Common myeloid progenitor, CD34-positive (primary cell): ENCODE measurements at regions not wholly inside any gene's neighbourhood (a gene's known extent, or its start where the extent isn't known, plus 50 kb on each side); places are given as distances from the start of the nearest gene placed in this dataset.
"Not testable (repeated sequence)": the region's sequence is repeated elsewhere in the genome, so short reads cannot be mapped to it uniquely, and the experiment has no call there.

Source experiments
- CTCF ChIA-PET: fragments of 350-600 bp; sonication (Branson Sonifier 250); formaldehyde crosslinking; loops from one replicate; lab custom pipeline; 2021; ENCODE audit warnings: antibody characterized with exemption; lab: Charles Lee
- POLR2A ChIA-PET: fragments of 350-600 bp; sonication (Branson Sonifier 250); formaldehyde crosslinking; loops from one replicate; lab custom pipeline; 2021; ENCODE audit warnings: antibody characterized with exemption; lab: Charles Lee
- DNase-seq, 3 donors: peaks; one replicate each; pipeline versions ENCODE4 v3.0.0 to v3.0.0-alpha.2; 2013
- H3K27ac ChIP-seq, 2 experiments: 1 replicate in 1 of 2; 2 replicates in 1 of 2; pipeline ENCODE4 v1.7.0; 2013; ENCODE audit warnings: inconsistent platforms in 2 of 2, low read length in 2 of 2, mild to moderate bottlenecking in 2 of 2, low read depth in 1 of 2, moderate library complexity in 1 of 2; ENCODE audit not compliant: severe bottlenecking in 2 of 2, insufficient read depth in 1 of 2, poor library complexity in 1 of 2
- H3K27me3 ChIP-seq, 5 experiments: replicated peaks in 2 of 5; 1 replicate in 3 of 5; 2 replicates in 2 of 5; pipeline versions ENCODE4 v1.6.1 to v1.7.0; 2013; ENCODE audit warnings: low read length in 4 of 5, mild to moderate bottlenecking in 2 of 5, moderate library complexity in 2 of 5, inconsistent platforms in 1 of 5; ENCODE audit not compliant: insufficient read depth in 5 of 5, control insufficient read depth in 4 of 5
- H3K36me3 ChIP-seq, 4 experiments: 1 replicate in 2 of 4; 2 replicates in 2 of 4; pipeline versions ENCODE4 v1.6.1 to v1.7.0; 2013; ENCODE audit warnings: low read length in 3 of 4, control low read depth in 1 of 4, mild to moderate bottlenecking in 1 of 4; ENCODE audit not compliant: control insufficient read depth in 4 of 4, insufficient read depth in 4 of 4
- H3K4me1 ChIP-seq, 4 experiments: 1 replicate in 3 of 4; 2 replicates in 1 of 4; pipeline versions ENCODE4 v1.6.1 to v1.7.1; 2013; ENCODE audit warnings: low read length in 3 of 4, mild to moderate bottlenecking in 3 of 4, control low read depth in 1 of 4, inconsistent platforms in 1 of 4, moderate library complexity in 1 of 4; ENCODE audit not compliant: control insufficient read depth in 4 of 4, insufficient read depth in 4 of 4; ENCODE audit errors: control extremely low read depth in 1 of 4
- H3K4me3 ChIP-seq, 7 experiments: 1 replicate in 4 of 7; 2 replicates in 3 of 7; pipeline versions ENCODE4 v1.5.1 to v1.7.0; 2013; ENCODE audit warnings: mild to moderate bottlenecking in 7 of 7, low read length in 6 of 7, moderate library complexity in 6 of 7, inconsistent platforms in 2 of 7, low read depth in 2 of 7, control low read depth in 1 of 7; ENCODE audit not compliant: insufficient read depth in 4 of 7, control insufficient read depth in 1 of 7; ENCODE audit errors: extremely low read depth in 1 of 7
- H3K9me3 ChIP-seq, 5 experiments: 1 replicate in 4 of 5; 2 replicates in 1 of 5; pipeline versions ENCODE4 v1.6.1 to v1.7.1; 2013; ENCODE audit warnings: low read length in 4 of 5, mild to moderate bottlenecking in 2 of 5, inconsistent platforms in 1 of 5, low read depth in 1 of 5, moderate library complexity in 1 of 5; ENCODE audit not compliant: control insufficient read depth in 4 of 5, insufficient read depth in 2 of 5; ENCODE audit errors: control extremely low read depth in 1 of 5
- WGBS: methylation state at CpG from one replicate; pipeline ENCODE4 v1.1.5; 2013; ENCODE audit not compliant: insufficient coverage; 5-methylcytosine and 5-hydroxymethylcytosine counted together

GRCh38 chr2:84132370-84132769 lies 326.7 kb downstream of the SUCLG1 start:
- H3K27me3 ChIP-seq: no peaks in the 10 kb centered on the region
- DNase-seq: no peak
- H3K9me3 ChIP-seq: peaks cover 0 to 6% (median 0%) of the 10 kb centered on the region in 5 experiments
- H3K4me1 ChIP-seq: peaks cover 0 to 6% (median 0%) of the 10 kb centered on the region in 4 experiments
- H3K36me3 ChIP-seq: no peaks in the 10 kb centered on the region
- no peak overlapping the region for H3K4me3 ChIP-seq
- 100% methylated on average over 1 of the region's 1 CpG for WGBS
- POLR2A ChIA-PET: no interaction called here
- CTCF ChIA-PET: no interaction called here
- H3K27ac ChIP-seq: no peak overlapping the region

- CTCF ChIA-PET: no interaction called here
- POLR2A ChIA-PET: no interaction called here
- no CpG with 5 or more reads among the region's 1 CpG for WGBS
These were observed 327.7 kb downstream of the SUCLG1 start for GRCh38 chr2:84131278-84131830.

GRCh38 chr2:84129018-84129417 lies 330.1 kb downstream of the SUCLG1 start:
- POLR2A ChIA-PET: no interaction called here
- Histone ChIP-seq H3K36me3 (no peaks in the 10 kb centered on the region), H3K27ac (no peak overlapping the region), H3K9me3 (peaks cover 0 to 6% (median 0%) of the 10 kb centered on the region in 5 experiments), H3K4me1 (no peaks in the 10 kb centered on the region), H3K27me3 (no peaks in the 10 kb centered on the region), H3K4me3 (no peak overlapping the region)
- 78% methylated on average over 1 of the region's 4 CpGs for WGBS
- no peak for DNase-seq
- CTCF ChIA-PET: no interaction called here

More at GRCh38 chr2:84131278-84131830, 327.7 kb downstream of the SUCLG1 start:
- Histone ChIP-seq H3K27me3 (no peaks in the 10 kb centered on the region), H3K9me3 (peaks cover 0 to 6% (median 0%) of the 10 kb centered on the region in 5 experiments), H3K27ac (no peak overlapping the region), H3K36me3 (no peaks in the 10 kb centered on the region), H3K4me1 (peaks cover 0 to 6% (median 0%) of the 10 kb centered on the region in 4 experiments), H3K4me3 (no peak overlapping the region)
- DNase-seq: no peak

- H3K9me3 ChIP-seq, CTCF ChIA-PET, H3K27me3 ChIP-seq, H3K4me1 ChIP-seq, H3K4me3 ChIP-seq, H3K27ac ChIP-seq, H3K36me3 ChIP-seq, DNase-seq, POLR2A ChIA-PET: not testable (repeated sequence)
- WGBS: 94% methylated on average over 6 of the region's 8 CpGs
These were observed 331.3 kb downstream of the SUCLG1 start for GRCh38 chr2:84127812-84128211.

- WGBS: 80% methylated on average over 3 of the region's 3 CpGs
- no peaks in the 10 kb centered on the region for H3K4me1 ChIP-seq
- H3K27me3 ChIP-seq: no peaks in the 10 kb centered on the region
- DNase-seq: no peak
- H3K27ac ChIP-seq: no peak overlapping the region
- H3K36me3 ChIP-seq: no peaks in the 10 kb centered on the region
- POLR2A ChIA-PET: no interaction called here
- H3K4me3 ChIP-seq: no peak overlapping the region
- CTCF ChIA-PET: no interaction called here
- peaks cover 0 to 6% (median 0%) of the 10 kb centered on the region in 5 experiments for H3K9me3 ChIP-seq
These were observed 332.6 kb downstream of the SUCLG1 start for GRCh38 chr2:84126530-84126929.

GRCh38 chr2:84126084-84126483 lies 333.0 kb downstream of the SUCLG1 start:
- Histone ChIP-seq H3K9me3 (peaks cover 0 to 6% (median 0%) of the 10 kb centered on the region in 5 experiments), H3K27me3 (no peaks in the 10 kb centered on the region), H3K4me3 (no peak overlapping the region), H3K36me3 (no peaks in the 10 kb centered on the region), H3K27ac (no peak overlapping the region), H3K4me1 (no peaks in the 10 kb centered on the region)
- no CpG with 5 or more reads among the region's 1 CpG for WGBS
- POLR2A ChIA-PET: no interaction called here
- CTCF ChIA-PET: no interaction called here
- no peak for DNase-seq

- H3K4me1 ChIP-seq: no peaks in the 10 kb centered on the region
- no peaks in the 10 kb centered on the region for H3K36me3 ChIP-seq
- DNase-seq: no peak
- no peak overlapping the region for H3K4me3 ChIP-seq
- H3K9me3 ChIP-seq: peaks cover 0 to 8% (median 0%) of the 10 kb centered on the region in 5 experiments
- ChIA-PET CTCF (interaction anchor here (1.5 kb wide), 1 partner anchor 156 kb away, joined by 3 read pairs; no protein-coding TSS in a partner anchor), POLR2A (no interaction called here)
- WGBS: 85% methylated on average over 2 of the region's 4 CpGs
- peaks cover 0 to 2% (median 0%) of the 10 kb centered on the region in 5 experiments for H3K27me3 ChIP-seq
- no peak overlapping the region for H3K27ac ChIP-seq
These were observed 342.9 kb downstream of the SUCLG1 start for GRCh38 chr2:84116143-84116542.
